AG09309 (cell line): ENCODE measurements at regions not wholly inside any gene's neighbourhood (a gene's known extent, or its start where the extent isn't known, plus 50 kb on each side); places are given as distances from the start of the nearest gene placed in this dataset.

Experiments
- DNase-seq: peaks from one replicate; pipeline ENCODE4 v3.0.0-alpha.2; 2010; ENCODE audit warnings: low read depth
- H3K4me3 ChIP-seq: 2 replicates; pipeline ENCODE4 v1.5.1; 2011; ENCODE audit warnings: mild to moderate bottlenecking, low read depth, low read length, moderate library complexity; ENCODE audit not compliant: control insufficient read depth
- TF ChIP-seq, protein P1 (sequence below): IDR thresholded peaks from 2 replicates; pipeline ENCODE4 v1.5.1; 2011; ENCODE audit warnings: mild to moderate bottlenecking, low read depth, low read length, inconsistent platforms; ENCODE audit not compliant: insufficient read depth, control insufficient read depth; ENCODE audit errors: missing control alignments

DNA sequence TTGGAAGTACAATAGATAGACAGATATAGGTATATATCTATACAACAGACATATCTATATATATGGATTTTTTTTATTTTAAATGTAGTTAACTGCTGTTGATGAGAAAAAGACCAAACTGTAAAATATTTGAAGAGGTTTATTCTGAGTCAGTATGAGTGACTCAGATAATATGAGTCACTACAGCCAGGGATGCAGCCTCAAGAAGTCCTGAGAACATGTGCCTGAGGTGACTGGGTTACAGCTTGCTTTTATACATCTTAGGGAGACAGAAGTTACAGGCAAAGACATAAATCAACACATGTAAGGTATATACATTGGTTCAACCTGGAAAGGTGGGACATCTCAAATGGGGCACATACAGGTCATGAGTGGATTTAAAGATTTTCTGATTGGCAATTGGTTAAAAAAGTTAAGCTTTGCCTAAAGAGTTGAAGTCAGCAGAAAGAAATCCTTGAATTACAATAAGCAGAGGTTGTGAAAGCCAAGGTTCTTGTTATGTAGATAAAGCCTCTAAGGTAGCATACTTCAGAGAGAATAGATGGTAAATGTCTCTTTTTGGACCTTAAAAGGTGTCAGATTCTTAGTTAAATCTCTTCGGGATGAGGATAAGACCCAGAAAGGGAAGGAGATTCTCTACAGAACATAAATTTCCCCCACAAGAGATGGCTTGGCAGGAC is 149.9 kb downstream of the RBM43 start:
- TF ChIP-seq, protein P1, sequence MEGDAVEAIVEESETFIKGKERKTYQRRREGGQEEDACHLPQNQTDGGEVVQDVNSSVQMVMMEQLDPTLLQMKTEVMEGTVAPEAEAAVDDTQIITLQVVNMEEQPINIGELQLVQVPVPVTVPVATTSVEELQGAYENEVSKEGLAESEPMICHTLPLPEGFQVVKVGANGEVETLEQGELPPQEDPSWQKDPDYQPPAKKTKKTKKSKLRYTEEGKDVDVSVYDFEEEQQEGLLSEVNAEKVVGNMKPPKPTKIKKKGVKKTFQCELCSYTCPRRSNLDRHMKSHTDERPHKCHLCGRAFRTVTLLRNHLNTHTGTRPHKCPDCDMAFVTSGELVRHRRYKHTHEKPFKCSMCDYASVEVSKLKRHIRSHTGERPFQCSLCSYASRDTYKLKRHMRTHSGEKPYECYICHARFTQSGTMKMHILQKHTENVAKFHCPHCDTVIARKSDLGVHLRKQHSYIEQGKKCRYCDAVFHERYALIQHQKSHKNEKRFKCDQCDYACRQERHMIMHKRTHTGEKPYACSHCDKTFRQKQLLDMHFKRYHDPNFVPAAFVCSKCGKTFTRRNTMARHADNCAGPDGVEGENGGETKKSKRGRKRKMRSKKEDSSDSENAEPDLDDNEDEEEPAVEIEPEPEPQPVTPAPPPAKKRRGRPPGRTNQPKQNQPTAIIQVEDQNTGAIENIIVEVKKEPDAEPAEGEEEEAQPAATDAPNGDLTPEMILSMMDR = no peak
- DNase-seq = peak; percentile 27
- H3K4me3 ChIP-seq = no peak overlapping the region

DNA sequence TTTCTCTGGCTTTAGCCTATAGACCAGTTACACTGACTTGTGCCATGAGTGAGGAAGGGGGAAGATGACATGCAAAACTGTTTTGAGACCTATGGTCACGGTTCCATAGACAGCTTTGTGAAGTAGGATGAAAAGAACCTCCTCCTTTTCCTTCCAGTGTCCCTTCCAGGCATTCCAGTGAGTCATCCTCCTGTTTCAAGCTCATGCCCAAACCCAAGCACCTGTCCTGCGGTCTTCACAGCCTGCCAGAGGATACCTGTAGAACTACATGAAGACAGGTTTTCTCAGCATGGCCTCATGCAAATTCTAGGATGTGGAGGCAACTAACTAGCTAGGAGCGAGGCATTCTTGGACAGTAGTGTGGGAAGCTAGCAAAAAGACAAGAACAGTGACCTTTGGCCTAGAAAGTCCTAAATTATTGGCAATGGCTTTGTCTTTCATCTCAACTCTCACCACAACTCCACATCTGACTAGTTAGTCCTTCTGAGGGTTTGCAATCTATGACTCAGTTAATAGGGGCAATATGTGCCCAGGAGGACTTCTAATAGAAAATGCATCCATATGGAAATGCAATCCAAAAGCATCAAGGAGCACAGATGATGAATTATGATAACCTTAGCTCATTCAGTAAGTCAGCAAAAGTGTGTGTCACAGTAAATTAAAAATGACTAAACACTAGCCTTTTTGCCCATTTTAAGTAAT is 154.7 kb downstream of the RBM43 start:
- peak; percentile 21 for DNase-seq
- TF ChIP-seq, protein P1 = no peak

DNA sequence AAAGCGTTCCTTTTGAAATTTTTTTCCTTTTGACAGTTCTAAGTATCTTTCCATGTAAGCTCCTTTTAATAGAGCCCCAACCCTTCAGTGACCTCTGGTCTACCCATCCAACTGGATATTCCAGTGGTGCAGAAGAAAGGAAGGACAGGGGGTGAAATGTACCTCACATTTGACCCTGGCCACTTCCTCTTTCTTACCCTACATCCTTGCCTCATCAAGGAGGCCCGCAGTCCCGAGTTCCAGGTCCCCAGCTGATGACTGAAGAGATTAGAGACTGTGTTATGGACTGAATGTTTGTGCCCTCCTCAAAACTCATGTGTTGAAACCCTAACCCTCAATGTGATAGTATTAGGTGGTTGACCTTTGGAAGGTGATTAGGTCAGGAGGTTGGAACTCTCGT is 158.1 kb downstream of the RBM43 start:
- TF ChIP-seq, protein P1 = no peak
- no peak overlapping the region for H3K4me3 ChIP-seq
- DNase-seq = no peak

More for the DNA sequence above, 154.7 kb downstream of the RBM43 start:
- H3K4me3 ChIP-seq = no peak overlapping the region

DNA sequence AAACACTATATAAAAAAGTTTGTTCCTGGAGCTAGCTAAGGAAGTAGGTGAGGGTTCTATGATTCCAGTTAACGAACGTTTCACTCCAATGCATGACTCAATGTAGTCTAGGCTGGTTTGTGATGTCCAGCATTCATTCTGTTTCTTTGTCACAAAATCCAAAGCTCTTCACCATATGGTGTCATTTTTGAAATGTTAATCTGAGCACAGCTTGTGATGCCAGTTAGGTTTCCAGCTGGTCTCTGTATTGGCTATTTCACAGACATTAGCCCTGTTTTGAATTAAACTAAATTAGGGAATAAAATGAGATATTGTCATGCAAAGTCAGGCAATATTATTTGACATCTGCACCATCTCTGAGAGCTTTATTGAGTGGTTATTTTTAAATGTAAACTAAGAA is 159.4 kb downstream of the RBM43 start:
- H3K4me3 ChIP-seq = no peak overlapping the region
- TF ChIP-seq, protein P1 = no peak
- no peak for DNase-seq

DNA sequence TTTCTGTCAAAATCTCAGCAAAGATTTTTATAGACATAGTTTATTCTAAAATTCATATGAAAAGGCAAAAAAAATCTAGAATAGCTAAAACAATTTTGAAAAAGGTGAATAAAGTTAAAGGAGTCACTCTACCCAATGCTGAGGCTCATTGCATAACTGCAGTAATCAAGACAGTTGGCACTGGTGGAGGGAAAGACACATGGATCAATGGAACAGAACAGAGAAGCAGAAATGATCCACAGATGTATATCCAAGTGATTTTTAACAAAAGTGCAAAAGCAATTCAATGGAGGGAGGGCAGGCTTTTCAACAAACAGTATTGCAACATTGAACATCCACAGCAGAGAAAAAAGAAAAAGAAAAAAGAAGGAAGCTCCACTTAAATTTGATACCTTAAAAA is 162.8 kb downstream of the RBM43 start:
- TF ChIP-seq, protein P1 = no peak
- no peak for DNase-seq

DNA sequence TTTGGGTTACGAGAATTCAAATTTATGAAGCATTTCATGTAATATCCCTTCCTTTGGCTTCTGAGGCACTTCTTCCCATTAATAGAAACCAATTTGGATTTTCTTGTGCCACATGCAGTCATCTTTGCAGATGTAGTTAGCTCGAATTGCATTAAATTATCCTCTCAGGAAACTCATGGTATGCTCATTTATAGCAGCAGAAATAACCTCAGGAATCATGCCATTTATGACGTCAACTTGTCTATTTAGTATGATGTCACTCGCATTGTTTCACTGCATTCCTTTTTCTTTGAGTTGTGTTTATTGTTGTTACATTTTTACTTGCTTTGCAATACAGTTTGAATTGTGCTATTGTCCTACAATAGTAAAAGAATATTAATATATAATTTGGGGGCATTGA is 163.8 kb downstream of the RBM43 start:
- no peak for DNase-seq
- H3K4me3 ChIP-seq = no peak overlapping the region
- TF ChIP-seq, protein P1 = no peak

More for the DNA sequence above, 162.8 kb downstream of the RBM43 start:
- H3K4me3 ChIP-seq = no peak overlapping the region
